GM19328 (cell line): ENCODE measurements at regions not wholly inside any gene's neighbourhood (a gene's known extent, or its start where the extent isn't known, plus 50 kb on each side); places are given as distances from the start of the nearest gene placed in this dataset.
"Not testable (repeated sequence)": the region's sequence is repeated elsewhere in the genome, so short reads cannot be mapped to it uniquely, and the experiment has no call there.

Experiments used
- ATAC-seq: cut with Tn5 transposase; IDR thresholded peaks from one replicate; pipeline ENCODE4 v1.9.1; 2021; ENCODE audit warnings: mild to moderate bottlenecking, moderate library complexity; ENCODE audit not compliant: unreplicated experiment

GRCh38 chr2:161480123-161480522 is 64.0 kb downstream of the TBR1 start:
- no peak for ATAC-seq

GRCh38 chr2:161481619-161482018 is 65.5 kb downstream of the TBR1 start:
- no peak for ATAC-seq

- no peak for ATAC-seq
Measured at GRCh38 chr2:161484061-161484460, 68.0 kb downstream of the TBR1 start.

- ATAC-seq, result no peak
Measured at GRCh38 chr2:161486111-161486510, 70.0 kb downstream of the TBR1 start.

GRCh38 chr2:161488131-161488699 is 72.1 kb downstream of the TBR1 start:
- ATAC-seq, result no peak

GRCh38 chr2:161488879-161489278 is 72.8 kb downstream of the TBR1 start:
- no peak for ATAC-seq

- ATAC-seq, result peak; percentile 67
Measured at GRCh38 chr2:161500892-161501610, 85.0 kb downstream of the TBR1 start.

- not testable (repeated sequence) for ATAC-seq
Measured at GRCh38 chr2:161502279-161502678, 86.2 kb downstream of the TBR1 start.

GRCh38 chr2:161504628-161505289 is 88.7 kb downstream of the TBR1 start:
- not testable (repeated sequence) for ATAC-seq

- not testable (repeated sequence) for ATAC-seq
Measured at GRCh38 chr2:161505466-161505865, 89.4 kb downstream of the TBR1 start.

- ATAC-seq, result not testable (repeated sequence)
Measured at GRCh38 chr2:161513295-161514032, 97.4 kb downstream of the TBR1 start.

- no peak for ATAC-seq
Measured at GRCh38 chr2:161522796-161523195, 101.4 kb upstream of the SLC4A10 start.

- ATAC-seq, result no peak
Measured at GRCh38 chr2:161533218-161533617, 91.0 kb upstream of the SLC4A10 start.

GRCh38 chr2:161546635-161547034 is 77.6 kb upstream of the SLC4A10 start:
- no peak for ATAC-seq

GRCh38 chr2:161547130-161547529 is 77.1 kb upstream of the SLC4A10 start:
- ATAC-seq, result no peak

GRCh38 chr2:161552015-161552414 is 72.2 kb upstream of the SLC4A10 start:
- no peak for ATAC-seq

- no peak for ATAC-seq
Measured at GRCh38 chr2:161555826-161556225, 68.4 kb upstream of the SLC4A10 start.

- ATAC-seq, result no peak
Measured at GRCh38 chr2:161556440-161556839, 67.8 kb upstream of the SLC4A10 start.

GRCh38 chr2:161557538-161557937 is 66.7 kb upstream of the SLC4A10 start:
- ATAC-seq, result no peak

GRCh38 chr2:161564906-161565305 is 59.3 kb upstream of the SLC4A10 start:
- no peak for ATAC-seq

- no peak for ATAC-seq
Measured at GRCh38 chr2:161569401-161569800, 54.8 kb upstream of the SLC4A10 start.
